RWPE1 (cell line): ENCODE measurements at regions not wholly inside any gene's neighbourhood (a gene's known extent, or its start where the extent isn't known, plus 50 kb on each side); places are given as distances from the start of the nearest gene placed in this dataset.

Experiments
- CTCF ChIA-PET: fragments of 350-600 bp; sonication (Branson Sonifier 250); formaldehyde crosslinking; extraction: SDS; loops from one replicate; lab custom pipeline; 2021; lab: Yijun Ruan, JAX
- POLR2A ChIA-PET: fragments of 400-600 bp; formaldehyde crosslinking; extraction: SDS; loops from one replicate; lab custom pipeline; 2020; ENCODE audit warnings: antibody characterized with exemption; ENCODE audit not compliant: low non-redundant PET; lab: Yijun Ruan, JAX
- DNase-seq: peaks from one replicate; pipeline ENCODE4 v3.0.0; 2012; ENCODE audit warnings: low spot score
- H3K27ac ChIP-seq: fragments of 450-650 bp; 2 replicates; pipeline ENCODE4 v1.5.1; 2017
- TF ChIP-seq, protein P1 (sequence below): fragments of 450-650 bp; conservative IDR thresholded peaks from 2 replicates; pipeline ENCODE4 v1.5.1; 2017; ENCODE audit warnings: low read depth, mild to moderate bottlenecking

DNA sequence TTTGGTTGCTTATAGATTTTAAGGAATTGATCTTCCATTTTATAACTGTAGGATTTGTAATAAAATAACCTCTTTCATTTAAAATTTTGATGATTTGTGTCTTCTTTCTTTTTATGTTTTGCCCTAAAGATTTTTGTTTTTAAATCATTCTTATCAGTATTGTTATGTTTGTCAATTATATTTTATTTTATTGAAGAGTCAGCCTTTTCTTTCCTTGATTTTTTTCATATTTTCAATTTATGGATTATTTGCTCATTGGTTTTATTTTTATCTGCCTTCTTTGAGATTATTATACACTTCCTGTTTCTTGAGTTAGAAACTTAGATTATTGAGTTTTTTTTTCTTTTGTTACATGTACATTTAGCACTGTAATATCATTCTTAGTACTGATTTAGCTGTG lies 233.4 kb upstream of the BRINP3 start:
- H3K27ac ChIP-seq, result no peak overlapping the region
- ChIA-PET CTCF (interaction anchor here (0.7 kb wide), 1 partner anchor 1030 kb away, joined by 5 read pairs; no protein-coding TSS in a partner anchor), POLR2A (no interaction called here)
- DNase-seq, result no peak
- TF ChIP-seq, protein P1, sequence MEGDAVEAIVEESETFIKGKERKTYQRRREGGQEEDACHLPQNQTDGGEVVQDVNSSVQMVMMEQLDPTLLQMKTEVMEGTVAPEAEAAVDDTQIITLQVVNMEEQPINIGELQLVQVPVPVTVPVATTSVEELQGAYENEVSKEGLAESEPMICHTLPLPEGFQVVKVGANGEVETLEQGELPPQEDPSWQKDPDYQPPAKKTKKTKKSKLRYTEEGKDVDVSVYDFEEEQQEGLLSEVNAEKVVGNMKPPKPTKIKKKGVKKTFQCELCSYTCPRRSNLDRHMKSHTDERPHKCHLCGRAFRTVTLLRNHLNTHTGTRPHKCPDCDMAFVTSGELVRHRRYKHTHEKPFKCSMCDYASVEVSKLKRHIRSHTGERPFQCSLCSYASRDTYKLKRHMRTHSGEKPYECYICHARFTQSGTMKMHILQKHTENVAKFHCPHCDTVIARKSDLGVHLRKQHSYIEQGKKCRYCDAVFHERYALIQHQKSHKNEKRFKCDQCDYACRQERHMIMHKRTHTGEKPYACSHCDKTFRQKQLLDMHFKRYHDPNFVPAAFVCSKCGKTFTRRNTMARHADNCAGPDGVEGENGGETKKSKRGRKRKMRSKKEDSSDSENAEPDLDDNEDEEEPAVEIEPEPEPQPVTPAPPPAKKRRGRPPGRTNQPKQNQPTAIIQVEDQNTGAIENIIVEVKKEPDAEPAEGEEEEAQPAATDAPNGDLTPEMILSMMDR, result no peak

DNA sequence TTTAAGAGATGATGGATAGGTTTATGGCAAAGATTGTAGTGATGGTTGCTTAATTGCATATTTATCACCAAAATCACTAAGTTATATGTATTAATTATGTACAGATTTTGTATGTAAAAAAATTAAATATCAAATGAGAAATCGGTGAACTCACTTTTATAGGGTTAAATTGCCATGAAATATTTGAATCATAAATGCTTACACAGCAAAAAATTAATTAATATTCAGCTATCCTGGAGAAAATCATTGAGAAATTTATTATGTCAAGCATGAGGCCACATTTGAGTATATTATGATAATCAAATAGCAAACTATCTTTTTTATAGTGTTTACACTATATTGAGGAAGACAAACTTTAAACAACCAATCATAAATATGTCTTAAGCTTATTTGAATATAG lies 239.4 kb upstream of the BRINP3 start:
- no peak for DNase-seq
- TF ChIP-seq, protein P1, result no peak
- POLR2A ChIA-PET, result interaction anchor here (0.6 kb wide), 1 partner anchor 68 kb away, joined by 3 read pairs; no protein-coding TSS in a partner anchor
- CTCF ChIA-PET, result interaction anchor here (0.7 kb wide), 1 partner anchor 90 kb away, joined by 3 read pairs; no protein-coding TSS in a partner anchor
- H3K27ac ChIP-seq, result no peak overlapping the region

GRCh38 chr1:190736971-190737590 lies 259.4 kb upstream of the BRINP3 start:
- ChIA-PET POLR2A (no interaction called here), CTCF (no interaction called here)
- DNase-seq, result no peak
- H3K27ac ChIP-seq, result no peak overlapping the region
- TF ChIP-seq, protein P1, result no peak

DNA sequence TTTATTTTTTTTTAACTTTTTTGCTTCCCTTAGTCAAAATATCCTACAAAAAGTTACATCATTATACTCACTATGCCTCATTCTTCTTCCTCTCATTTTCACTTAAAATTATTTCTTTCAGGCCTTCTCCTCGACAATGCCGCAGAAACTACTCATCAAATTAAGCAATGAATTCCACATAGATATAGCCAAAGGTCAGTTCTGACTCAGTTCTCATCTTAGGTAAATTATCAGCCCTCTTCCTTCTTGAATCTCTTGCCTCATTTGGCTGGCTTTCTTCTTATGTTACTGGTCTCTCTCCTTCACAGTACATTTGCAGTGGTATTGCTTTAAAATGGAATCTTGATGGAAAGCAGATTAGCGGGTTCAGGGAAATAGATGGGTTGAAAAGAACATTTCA lies 260.7 kb upstream of the BRINP3 start:
- no peak for DNase-seq
- H3K27ac ChIP-seq, result no peak overlapping the region
- ChIA-PET POLR2A (no interaction called here), CTCF (no interaction called here)
- TF ChIP-seq, protein P1, result no peak

- POLR2A ChIA-PET, result no interaction called here
- TF ChIP-seq, protein P1, result no peak
- DNase-seq, result no peak
Measured at GRCh38 chr1:190739926-190740325, 262.3 kb upstream of the BRINP3 start.

GRCh38 chr1:190747704-190748103 lies 270.0 kb upstream of the BRINP3 start:
- TF ChIP-seq, protein P1, result no peak
- POLR2A ChIA-PET, result no interaction called here
- CTCF ChIA-PET, result no interaction called here
- no peak for DNase-seq
- no peak overlapping the region for H3K27ac ChIP-seq

More at GRCh38 chr1:190739926-190740325, 262.3 kb upstream of the BRINP3 start:
- H3K27ac ChIP-seq, result no peak overlapping the region
- CTCF ChIA-PET, result no interaction called here
